ENCODE measurements at regions not wholly inside any gene's neighbourhood (a gene's known extent, or its start where the extent isn't known, plus 50 kb on each side); places are given as distances from the start of the nearest gene placed in this dataset.

DNA sequence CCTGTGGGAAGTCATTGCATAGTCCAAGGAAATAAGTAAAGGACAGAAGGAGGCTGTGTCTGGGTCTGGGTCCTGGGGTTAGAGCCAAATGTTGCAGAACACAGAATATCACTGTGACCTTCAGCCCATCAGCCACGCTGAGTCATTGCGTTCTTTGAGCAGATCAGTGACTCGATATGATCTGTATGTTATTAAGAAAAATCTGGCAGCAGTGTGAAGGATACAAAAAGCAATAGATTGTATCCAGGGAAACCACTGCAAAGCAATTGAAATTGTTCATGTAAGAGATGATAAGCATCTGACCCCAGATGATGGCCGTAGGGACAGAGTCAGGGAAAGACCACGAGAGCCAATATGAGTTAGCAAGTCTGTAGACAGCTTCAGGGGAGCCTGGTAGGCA is 1575.1 kb upstream of the SLC10A2 start:
- TF ChIP-seq, protein P1, sequence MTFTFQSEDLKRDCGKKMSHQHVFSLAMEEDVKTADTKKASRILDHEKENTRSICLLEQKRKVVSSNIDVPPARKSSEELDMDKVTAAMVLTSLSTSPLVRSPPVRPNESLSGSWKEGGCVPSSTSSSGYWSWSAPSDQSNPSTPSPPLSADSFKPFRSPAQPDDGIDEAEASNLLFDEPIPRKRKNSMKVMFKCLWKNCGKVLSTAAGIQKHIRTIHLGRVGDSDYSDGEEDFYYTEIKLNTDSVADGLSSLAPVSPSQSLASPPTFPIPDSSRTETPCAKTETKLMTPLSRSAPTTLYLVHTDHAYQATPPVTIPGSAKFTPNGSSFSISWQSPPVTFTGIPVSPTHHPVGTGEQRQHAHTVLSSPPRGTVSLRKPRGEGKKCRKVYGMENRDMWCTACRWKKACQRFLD (tag by site-specific recombination; IDR thresholded peaks at IDR 0.05), result no peak
- TF ChIP-seq, protein P2, sequence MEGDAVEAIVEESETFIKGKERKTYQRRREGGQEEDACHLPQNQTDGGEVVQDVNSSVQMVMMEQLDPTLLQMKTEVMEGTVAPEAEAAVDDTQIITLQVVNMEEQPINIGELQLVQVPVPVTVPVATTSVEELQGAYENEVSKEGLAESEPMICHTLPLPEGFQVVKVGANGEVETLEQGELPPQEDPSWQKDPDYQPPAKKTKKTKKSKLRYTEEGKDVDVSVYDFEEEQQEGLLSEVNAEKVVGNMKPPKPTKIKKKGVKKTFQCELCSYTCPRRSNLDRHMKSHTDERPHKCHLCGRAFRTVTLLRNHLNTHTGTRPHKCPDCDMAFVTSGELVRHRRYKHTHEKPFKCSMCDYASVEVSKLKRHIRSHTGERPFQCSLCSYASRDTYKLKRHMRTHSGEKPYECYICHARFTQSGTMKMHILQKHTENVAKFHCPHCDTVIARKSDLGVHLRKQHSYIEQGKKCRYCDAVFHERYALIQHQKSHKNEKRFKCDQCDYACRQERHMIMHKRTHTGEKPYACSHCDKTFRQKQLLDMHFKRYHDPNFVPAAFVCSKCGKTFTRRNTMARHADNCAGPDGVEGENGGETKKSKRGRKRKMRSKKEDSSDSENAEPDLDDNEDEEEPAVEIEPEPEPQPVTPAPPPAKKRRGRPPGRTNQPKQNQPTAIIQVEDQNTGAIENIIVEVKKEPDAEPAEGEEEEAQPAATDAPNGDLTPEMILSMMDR (tag by site-specific recombination; IDR thresholded peaks at IDR 0.05), result no peak
- TF ChIP-seq, protein P3, sequence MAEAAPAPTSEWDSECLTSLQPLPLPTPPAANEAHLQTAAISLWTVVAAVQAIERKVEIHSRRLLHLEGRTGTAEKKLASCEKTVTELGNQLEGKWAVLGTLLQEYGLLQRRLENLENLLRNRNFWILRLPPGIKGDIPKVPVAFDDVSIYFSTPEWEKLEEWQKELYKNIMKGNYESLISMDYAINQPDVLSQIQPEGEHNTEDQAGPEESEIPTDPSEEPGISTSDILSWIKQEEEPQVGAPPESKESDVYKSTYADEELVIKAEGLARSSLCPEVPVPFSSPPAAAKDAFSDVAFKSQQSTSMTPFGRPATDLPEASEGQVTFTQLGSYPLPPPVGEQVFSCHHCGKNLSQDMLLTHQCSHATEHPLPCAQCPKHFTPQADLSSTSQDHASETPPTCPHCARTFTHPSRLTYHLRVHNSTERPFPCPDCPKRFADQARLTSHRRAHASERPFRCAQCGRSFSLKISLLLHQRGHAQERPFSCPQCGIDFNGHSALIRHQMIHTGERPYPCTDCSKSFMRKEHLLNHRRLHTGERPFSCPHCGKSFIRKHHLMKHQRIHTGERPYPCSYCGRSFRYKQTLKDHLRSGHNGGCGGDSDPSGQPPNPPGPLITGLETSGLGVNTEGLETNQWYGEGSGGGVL (tag by site-specific recombination; IDR thresholded peaks at IDR 0.05), result no peak
- TF ChIP-seq, protein P4, sequence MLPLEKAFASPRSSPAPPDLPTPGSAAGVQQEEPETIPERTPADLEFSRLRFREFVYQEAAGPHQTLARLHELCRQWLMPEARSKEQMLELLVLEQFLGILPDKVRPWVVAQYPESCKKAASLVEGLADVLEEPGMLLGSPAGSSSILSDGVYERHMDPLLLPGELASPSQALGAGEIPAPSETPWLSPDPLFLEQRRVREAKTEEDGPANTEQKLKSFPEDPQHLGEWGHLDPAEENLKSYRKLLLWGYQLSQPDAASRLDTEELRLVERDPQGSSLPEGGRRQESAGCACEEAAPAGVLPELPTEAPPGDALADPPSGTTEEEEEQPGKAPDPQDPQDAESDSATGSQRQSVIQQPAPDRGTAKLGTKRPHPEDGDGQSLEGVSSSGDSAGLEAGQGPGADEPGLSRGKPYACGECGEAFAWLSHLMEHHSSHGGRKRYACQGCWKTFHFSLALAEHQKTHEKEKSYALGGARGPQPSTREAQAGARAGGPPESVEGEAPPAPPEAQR (tag by site-specific recombination; IDR thresholded peaks at IDR 0.05), result no peak
- TF ChIP-seq ZNF175 (tag by site-specific recombination; IDR thresholded peaks at IDR 0.05) (no peak), ZBTB8A (tag by site-specific recombination; IDR thresholded peaks at IDR 0.05) (no peak), YY1 (tag by site-specific recombination; IDR thresholded peaks at IDR 0.05) (no peak), ZNF791 (tag by site-specific recombination; IDR thresholded peaks at IDR 0.05) (no peak), HOXC10 (CRISPR knock-in tag; IDR thresholded peaks at IDR 0.05) (no peak), ZNF133 (tag by site-specific recombination; IDR thresholded peaks at IDR 0.05) (no peak), ZSCAN30 (tag by site-specific recombination; IDR thresholded peaks at IDR 0.05) (no peak), ZNF785 (tag by site-specific recombination; IDR thresholded peaks at IDR 0.05) (no peak)
- TF ChIP-seq, protein P5, sequence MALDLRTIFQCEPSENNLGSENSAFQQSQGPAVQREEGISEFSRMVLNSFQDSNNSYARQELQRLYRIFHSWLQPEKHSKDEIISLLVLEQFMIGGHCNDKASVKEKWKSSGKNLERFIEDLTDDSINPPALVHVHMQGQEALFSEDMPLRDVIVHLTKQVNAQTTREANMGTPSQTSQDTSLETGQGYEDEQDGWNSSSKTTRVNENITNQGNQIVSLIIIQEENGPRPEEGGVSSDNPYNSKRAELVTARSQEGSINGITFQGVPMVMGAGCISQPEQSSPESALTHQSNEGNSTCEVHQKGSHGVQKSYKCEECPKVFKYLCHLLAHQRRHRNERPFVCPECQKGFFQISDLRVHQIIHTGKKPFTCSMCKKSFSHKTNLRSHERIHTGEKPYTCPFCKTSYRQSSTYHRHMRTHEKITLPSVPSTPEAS (tag by site-specific recombination; IDR thresholded peaks at IDR 0.05), result no peak
